NOMO-1 (cell line): ENCODE measurements at regions not wholly inside any gene's neighbourhood (a gene's known extent, or its start where the extent isn't known, plus 50 kb on each side); places are given as distances from the start of the nearest gene placed in this dataset.
"Not testable (repeated sequence)": the region's sequence is repeated elsewhere in the genome, so short reads cannot be mapped to it uniquely, and the experiment has no call there.

Experiments used
- DNase-seq, 2 experiments: peaks; one replicate each; lab custom pipeline; 2025; ENCODE audit not compliant: unreplicated experiment in 2 of 2; lab: John Stamatoyannopoulos, UW

GRCh38 chr1:119251751-119252150, 111.3 kb upstream of the WARS2 start:
- no peak for DNase-seq

- DNase-seq: no peak
Observed at GRCh38 chr1:119253366-119253765, 112.9 kb upstream of the WARS2 start.

- no peak for DNase-seq
Observed at GRCh38 chr1:119254067-119254720, 113.7 kb upstream of the WARS2 start.

- DNase-seq: not testable (repeated sequence)
Observed at GRCh38 chr1:119256089-119256488, 112.5 kb upstream of the HAO2 start.

- DNase-seq: no peak
Observed at GRCh38 chr1:119260506-119260905, 108.1 kb upstream of the HAO2 start.

GRCh38 chr1:119266386-119266785, 102.2 kb upstream of the HAO2 start:
- no peak for DNase-seq

GRCh38 chr1:119266858-119267257, 101.7 kb upstream of the HAO2 start:
- DNase-seq: no peak

- not testable (repeated sequence) for DNase-seq
Observed at GRCh38 chr1:119267288-119267687, 101.3 kb upstream of the HAO2 start.

GRCh38 chr1:119268879-119269278, 99.7 kb upstream of the HAO2 start:
- DNase-seq: no peak

- peak; percentile 9 to 37 for DNase-seq
Observed at GRCh38 chr1:119275145-119276134, 93.1 kb upstream of the HAO2 start.

GRCh38 chr1:119276558-119276957, 92.0 kb upstream of the HAO2 start:
- no peak for DNase-seq

GRCh38 chr1:119279456-119280381, 88.9 kb upstream of the HAO2 start:
- DNase-seq: no peak

- DNase-seq: no peak
Observed at GRCh38 chr1:119285482-119285881, 83.1 kb upstream of the HAO2 start.

GRCh38 chr1:119286587-119287181, 81.9 kb upstream of the HAO2 start:
- DNase-seq: no peak

GRCh38 chr1:119288751-119289150, 79.8 kb upstream of the HAO2 start:
- DNase-seq: no peak

- no peak for DNase-seq
Observed at GRCh38 chr1:119290297-119290696, 78.3 kb upstream of the HAO2 start.

GRCh38 chr1:119291611-119292206, 76.9 kb upstream of the HAO2 start:
- DNase-seq: no peak

GRCh38 chr1:119293797-119294196, 74.8 kb upstream of the HAO2 start:
- DNase-seq: no peak

- DNase-seq: no peak
Observed at GRCh38 chr1:119294199-119294598, 74.4 kb upstream of the HAO2 start.

GRCh38 chr1:119294722-119295121, 73.9 kb upstream of the HAO2 start:
- DNase-seq: no peak
